Keratinocyte (primary cell): ENCODE measurements at regions not wholly inside any gene's neighbourhood (a gene's known extent, or its start where the extent isn't known, plus 50 kb on each side); places are given as distances from the start of the nearest gene placed in this dataset.

Source experiments
- EZH2 ChIP-seq: IDR thresholded peaks from one replicate; pipeline ENCODE4 v1.6.1; 2012; ENCODE audit warnings: inconsistent platforms, mild to moderate bottlenecking, low read length, moderate library complexity
- TF ChIP-seq, protein P1 (sequence below), 3 experiments: IDR thresholded peaks in 1 of 3; conservative IDR thresholded peaks in 1 of 3; optimal IDR thresholded peaks in 1 of 3; 2 replicates in 2 of 3; 3 replicates in 1 of 3; pipeline versions ENCODE3 to v1.5.1; 2011; ENCODE audit warnings: low read length in 3 of 3, mild to moderate bottlenecking in 3 of 3, moderate library complexity in 2 of 3, control low read depth in 1 of 3, inconsistent platforms in 1 of 3; ENCODE audit not compliant: insufficient read depth in 2 of 3; ENCODE audit errors: extremely low read depth in 1 of 3

DNA sequence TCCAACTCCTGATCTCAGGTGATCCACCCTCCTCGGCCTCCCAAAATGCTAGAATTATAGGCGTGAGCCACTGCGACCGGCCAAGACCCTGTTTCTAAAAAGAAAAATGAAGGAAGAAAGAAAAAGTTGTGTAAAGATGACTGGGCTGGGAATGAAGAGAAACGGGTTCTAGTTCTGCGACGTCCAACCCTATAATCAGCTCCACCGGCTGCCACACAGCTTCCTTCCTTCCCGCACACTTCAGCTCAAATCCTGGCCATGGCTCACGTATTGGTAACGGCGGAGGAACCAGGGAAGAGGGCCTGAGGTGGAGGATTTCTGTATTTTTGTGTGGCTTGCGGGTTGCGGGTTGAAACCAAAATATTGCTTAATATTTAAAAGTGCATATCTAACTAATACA, 88.1 kb downstream of the MYL12B start:
- TF ChIP-seq, protein P1, sequence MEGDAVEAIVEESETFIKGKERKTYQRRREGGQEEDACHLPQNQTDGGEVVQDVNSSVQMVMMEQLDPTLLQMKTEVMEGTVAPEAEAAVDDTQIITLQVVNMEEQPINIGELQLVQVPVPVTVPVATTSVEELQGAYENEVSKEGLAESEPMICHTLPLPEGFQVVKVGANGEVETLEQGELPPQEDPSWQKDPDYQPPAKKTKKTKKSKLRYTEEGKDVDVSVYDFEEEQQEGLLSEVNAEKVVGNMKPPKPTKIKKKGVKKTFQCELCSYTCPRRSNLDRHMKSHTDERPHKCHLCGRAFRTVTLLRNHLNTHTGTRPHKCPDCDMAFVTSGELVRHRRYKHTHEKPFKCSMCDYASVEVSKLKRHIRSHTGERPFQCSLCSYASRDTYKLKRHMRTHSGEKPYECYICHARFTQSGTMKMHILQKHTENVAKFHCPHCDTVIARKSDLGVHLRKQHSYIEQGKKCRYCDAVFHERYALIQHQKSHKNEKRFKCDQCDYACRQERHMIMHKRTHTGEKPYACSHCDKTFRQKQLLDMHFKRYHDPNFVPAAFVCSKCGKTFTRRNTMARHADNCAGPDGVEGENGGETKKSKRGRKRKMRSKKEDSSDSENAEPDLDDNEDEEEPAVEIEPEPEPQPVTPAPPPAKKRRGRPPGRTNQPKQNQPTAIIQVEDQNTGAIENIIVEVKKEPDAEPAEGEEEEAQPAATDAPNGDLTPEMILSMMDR (optimal IDR thresholded peaks at IDR 0.05 in 1 of 3, IDR thresholded peaks at IDR 0.05 in 1 of 3, conservative IDR thresholded peaks at IDR 0.05 in 1 of 3; ENCODE audit: extremely low read depth in 1 of 3, insufficient read depth in 2 of 3, low read length in 3 of 3), result no peak
- no peak for TF ChIP-seq EZH2
